ENCODE measurements at regions not wholly inside any gene's neighbourhood (a gene's known extent, or its start where the extent isn't known, plus 50 kb on each side); places are given as distances from the start of the nearest gene placed in this dataset.

DNA sequence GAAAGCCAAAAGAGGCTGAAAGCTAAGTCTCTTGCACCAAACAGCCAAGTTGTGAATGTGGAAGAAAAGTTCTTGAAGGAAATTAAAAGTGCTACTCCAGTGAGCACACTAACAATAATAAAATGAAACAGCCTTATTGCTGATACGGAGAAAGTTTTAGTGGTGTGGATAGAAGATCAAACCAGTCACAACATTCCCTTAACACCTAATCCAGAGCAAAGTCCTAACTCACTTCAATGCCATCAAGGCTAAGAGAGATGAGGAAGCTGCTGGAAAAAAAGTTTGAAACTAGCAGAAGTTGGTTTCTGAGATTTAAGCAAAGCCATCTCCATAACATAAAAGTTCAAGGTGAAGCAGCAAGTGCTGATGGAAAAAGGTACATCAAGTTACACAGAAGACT, 288.8 kb upstream of the RARB start:
- TF ChIP-seq, protein P1, sequence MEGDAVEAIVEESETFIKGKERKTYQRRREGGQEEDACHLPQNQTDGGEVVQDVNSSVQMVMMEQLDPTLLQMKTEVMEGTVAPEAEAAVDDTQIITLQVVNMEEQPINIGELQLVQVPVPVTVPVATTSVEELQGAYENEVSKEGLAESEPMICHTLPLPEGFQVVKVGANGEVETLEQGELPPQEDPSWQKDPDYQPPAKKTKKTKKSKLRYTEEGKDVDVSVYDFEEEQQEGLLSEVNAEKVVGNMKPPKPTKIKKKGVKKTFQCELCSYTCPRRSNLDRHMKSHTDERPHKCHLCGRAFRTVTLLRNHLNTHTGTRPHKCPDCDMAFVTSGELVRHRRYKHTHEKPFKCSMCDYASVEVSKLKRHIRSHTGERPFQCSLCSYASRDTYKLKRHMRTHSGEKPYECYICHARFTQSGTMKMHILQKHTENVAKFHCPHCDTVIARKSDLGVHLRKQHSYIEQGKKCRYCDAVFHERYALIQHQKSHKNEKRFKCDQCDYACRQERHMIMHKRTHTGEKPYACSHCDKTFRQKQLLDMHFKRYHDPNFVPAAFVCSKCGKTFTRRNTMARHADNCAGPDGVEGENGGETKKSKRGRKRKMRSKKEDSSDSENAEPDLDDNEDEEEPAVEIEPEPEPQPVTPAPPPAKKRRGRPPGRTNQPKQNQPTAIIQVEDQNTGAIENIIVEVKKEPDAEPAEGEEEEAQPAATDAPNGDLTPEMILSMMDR (optimal IDR thresholded peaks at IDR 0.05 in 1 of 3, IDR thresholded peaks at IDR 0.05 in 1 of 3, conservative IDR thresholded peaks at IDR 0.05 in 1 of 3; ENCODE audit: extremely low read depth in 1 of 3, insufficient read depth in 2 of 3, low read length in 3 of 3): no peak
- no peak for TF ChIP-seq EZH2 (IDR thresholded peaks at IDR 0.05; ENCODE audit: low read length)
